ENCODE measurements at regions not wholly inside any gene's neighbourhood (a gene's known extent, or its start where the extent isn't known, plus 50 kb on each side); places are given as distances from the start of the nearest gene placed in this dataset.
"Not testable (repeated sequence)": the region's sequence is repeated elsewhere in the genome, so short reads cannot be mapped to it uniquely, and the experiment has no call there.

GRCh38 chr6:43897571-43898302 is 127.7 kb downstream of the VEGFA start:
- no peak for DNase-seq

DNA sequence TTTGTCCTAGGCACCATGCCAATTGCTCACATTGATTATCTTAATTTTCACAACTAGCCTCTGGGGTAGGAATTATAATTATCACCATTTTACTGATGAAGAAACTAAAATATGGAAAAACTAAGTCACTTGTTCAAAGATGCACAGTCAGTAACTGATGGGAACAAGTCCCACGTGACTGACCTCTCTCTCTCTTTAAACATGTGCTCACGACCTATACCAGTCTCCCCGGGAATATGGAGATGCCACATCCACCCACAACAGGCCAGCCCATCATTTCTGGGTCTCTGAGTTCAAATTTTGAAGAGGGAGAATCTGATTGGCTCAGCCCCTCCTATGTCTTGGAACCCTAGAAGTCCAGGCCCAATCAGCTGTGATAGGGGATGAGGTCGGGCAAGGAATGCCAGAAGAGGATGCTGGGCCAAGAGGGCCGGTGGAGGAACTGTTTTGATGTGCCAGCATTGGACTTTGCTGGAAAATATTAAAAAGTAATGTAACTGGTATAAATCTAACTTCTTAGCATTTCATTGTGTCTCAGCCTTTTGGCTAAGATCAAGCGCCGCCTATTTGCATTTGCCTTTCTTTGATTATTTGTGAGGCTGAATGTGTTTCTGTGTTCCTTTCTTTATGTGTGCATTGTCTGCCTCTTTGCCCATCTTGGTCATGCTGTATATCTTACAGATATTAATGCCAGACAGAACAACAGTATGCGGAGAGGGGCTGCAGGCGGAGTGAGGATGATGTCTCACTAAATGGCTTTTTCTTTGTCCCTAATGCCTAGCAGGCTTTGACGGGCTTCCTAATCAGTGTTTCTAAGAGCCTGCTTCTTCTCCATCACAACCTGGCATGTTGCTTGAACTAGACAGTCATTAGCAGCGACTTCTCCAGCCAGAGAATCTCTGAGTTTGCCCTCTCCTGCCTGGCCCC is 126.6 kb downstream of the VEGFA start:
- DNase-seq = no peak

GRCh38 chr6:43895656-43896328 is 125.8 kb downstream of the VEGFA start:
- no peak for DNase-seq

GRCh38 chr6:43893073-43893472 is 123.1 kb downstream of the VEGFA start:
- DNase-seq = no peak

GRCh38 chr6:43891072-43891870 is 121.3 kb downstream of the VEGFA start:
- DNase-seq = no peak

DNA sequence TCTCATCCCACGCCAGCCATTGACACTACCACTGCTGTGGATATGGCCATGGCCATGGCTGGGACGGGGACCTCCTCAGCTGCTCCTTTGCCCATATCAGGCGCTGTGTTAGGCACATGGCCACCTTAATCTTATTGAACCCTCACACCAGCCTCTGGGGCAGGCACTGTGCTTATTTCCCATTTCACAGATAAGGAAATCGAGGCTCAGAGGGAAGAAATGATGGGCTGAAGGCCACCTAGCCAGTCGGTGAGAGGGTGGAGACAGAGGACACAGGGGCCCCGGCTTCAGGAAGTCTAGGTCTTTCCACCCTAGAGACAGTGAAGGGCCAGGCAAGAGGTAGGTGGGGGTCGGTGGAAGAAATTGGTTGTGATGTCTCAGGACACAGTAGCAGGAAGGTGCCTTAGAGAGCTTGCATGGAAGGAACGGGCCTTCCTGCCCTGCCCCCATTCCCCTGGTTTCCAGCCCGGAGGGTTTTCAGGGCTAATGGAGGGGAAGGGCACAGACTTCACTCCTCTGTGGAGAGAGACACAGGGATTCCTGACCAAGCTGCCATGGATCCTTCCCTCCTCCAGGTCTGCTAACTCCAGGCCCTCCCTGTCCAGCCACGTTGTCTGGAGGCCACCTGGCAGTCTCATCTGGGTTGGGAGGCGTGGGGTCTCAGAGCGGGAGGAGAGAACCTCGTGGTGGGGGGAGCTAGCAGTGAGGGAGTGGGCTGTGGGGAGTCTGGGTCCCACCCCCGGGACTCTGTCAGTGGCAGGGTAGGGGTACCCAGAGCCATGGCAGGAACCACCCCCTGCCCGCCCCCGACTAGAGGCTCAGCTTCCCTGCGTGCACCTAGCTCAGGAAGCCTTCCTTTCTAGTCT is 120.4 kb downstream of the VEGFA start:
- DNase-seq = no peak

GRCh38 chr6:43887906-43888683 is 118.1 kb downstream of the VEGFA start:
- no peak for DNase-seq

GRCh38 chr6:43887340-43887858 is 117.4 kb downstream of the VEGFA start:
- no peak for DNase-seq

DNA sequence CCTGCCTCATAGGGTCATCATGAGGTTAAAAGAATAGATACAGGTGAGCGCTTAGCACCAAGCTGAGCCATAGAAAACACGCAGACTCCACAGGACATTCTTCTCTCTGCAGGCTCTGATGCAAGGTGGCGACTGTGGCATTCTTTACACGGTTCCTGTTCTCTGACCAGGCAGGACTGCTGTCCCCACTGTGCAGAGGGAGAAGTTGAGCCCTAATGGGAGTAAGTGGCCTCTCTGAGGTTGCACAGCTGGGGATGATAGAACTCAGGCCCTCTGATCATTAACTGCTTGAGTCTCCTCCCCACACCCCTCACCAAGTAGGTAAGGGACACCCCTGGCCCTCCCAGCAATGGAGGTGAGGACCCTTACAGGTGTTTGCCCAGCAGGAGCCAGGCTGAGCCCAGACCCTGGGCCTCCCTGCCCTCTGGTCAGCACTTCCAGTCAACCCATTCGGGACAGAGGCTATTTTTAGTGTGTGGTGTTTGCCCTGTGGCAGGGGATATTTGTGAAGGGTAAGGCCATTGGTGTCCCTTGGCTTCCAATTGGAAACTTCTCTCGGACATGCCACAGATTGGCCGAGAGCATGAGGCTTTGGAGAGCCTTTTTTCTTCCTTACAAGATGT is 116.8 kb downstream of the VEGFA start:
- DNase-seq = no peak

DNA sequence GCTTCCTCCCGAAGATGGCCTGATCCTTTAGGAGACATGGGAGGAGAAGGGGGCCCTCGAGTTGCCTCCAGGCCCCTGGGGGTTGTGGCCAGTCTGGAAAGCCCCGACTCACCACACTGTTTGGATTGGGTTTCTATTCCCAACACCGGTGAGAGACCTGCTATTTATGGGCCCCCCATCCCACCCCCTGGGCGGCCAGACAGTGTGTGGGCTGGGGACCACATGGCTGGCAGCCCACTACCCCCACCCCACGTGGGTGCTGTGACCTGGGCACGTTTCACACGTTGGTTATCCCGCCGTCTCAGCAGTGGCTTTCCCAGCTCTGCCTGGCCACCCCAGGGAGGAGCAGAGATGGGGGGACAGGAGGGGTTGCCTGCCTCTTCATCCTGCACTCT is 116.1 kb downstream of the VEGFA start:
- DNase-seq = no peak

GRCh38 chr6:43885399-43886066 is 115.5 kb downstream of the VEGFA start:
- no peak for DNase-seq

DNA sequence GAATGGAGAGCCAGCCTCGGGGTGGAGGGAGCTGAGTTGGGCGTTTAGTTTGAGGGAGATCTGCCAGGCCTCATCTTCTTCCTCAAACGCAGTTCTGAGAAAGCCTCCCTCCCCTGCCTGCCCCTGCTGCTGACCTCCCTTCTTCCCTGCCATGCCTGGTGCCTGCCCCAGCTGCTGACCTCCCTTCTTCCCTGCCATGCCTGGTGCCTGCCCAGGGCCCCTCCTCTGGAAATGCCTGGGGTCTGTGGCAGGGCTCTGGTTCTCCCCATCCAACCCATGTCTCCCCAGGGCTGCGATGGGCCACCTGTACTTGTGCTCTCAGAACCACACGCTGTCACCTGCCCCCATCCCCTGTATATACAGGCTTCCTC is 114.6 kb downstream of the VEGFA start:
- no peak for DNase-seq

GRCh38 chr6:43883847-43884651 is 114.0 kb downstream of the VEGFA start:
- DNase-seq = no peak

- not testable (repeated sequence) for DNase-seq
Observed at GRCh38 chr6:43882690-43883448, 112.9 kb downstream of the VEGFA start.

GRCh38 chr6:43880236-43881137 is 110.5 kb downstream of the VEGFA start:
- no peak for DNase-seq

DNA sequence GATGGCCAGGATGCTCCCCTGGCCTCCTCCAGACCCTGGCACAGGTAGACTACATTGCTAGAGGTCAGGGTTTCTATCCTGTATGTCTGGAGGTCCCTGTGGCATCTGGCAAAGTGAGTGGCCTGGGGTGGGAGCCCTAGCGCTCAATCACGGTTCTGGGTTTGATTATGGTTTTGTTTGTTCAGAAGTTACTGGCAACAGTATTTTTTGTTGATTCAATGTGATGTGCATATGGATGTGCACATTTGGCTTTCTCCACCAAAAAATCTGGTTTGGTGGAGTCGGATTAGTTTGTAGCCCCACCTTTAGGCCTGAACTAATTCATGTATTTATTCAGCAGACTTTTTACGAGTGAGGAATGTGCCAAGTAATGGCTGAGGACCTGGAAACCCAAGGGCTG is 109.7 kb downstream of the VEGFA start:
- no peak for DNase-seq

All from activated CD8-positive, alpha-beta memory T cell treated with anti-CD3 and anti-CD28 coated beads for 24 hours (primary cell).